ENCODE measurements at regions not wholly inside any gene's neighbourhood (a gene's known extent, or its start where the extent isn't known, plus 50 kb on each side); places are given as distances from the start of the nearest gene placed in this dataset.

DNA sequence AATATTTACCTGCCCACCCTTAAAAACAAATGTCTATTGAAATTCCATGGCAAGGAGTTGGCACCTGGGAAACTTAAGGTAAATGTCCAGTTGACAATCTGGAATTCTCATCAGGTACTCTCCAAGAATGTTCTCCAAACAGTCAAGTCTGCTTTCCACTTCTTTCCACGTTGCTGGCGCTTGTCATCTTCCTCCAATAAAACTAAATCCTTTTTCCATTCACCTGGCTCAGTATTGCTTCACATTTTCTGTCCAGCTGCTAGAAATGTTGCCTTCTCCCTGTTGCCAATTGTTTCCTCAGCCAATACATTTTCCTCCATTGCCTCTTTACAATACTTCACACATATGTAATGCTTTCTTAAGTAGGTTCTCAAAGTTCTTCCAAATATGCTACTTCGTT, 1288.1 kb upstream of the MAP3K7 start:
- DNase-seq (ENCODE audit: low spot score) (no peak), ATAC-seq (ENCODE audit: low FRiP score) (no peak)
- TF ChIP-seq, protein P1, sequence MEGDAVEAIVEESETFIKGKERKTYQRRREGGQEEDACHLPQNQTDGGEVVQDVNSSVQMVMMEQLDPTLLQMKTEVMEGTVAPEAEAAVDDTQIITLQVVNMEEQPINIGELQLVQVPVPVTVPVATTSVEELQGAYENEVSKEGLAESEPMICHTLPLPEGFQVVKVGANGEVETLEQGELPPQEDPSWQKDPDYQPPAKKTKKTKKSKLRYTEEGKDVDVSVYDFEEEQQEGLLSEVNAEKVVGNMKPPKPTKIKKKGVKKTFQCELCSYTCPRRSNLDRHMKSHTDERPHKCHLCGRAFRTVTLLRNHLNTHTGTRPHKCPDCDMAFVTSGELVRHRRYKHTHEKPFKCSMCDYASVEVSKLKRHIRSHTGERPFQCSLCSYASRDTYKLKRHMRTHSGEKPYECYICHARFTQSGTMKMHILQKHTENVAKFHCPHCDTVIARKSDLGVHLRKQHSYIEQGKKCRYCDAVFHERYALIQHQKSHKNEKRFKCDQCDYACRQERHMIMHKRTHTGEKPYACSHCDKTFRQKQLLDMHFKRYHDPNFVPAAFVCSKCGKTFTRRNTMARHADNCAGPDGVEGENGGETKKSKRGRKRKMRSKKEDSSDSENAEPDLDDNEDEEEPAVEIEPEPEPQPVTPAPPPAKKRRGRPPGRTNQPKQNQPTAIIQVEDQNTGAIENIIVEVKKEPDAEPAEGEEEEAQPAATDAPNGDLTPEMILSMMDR (IDR thresholded peaks at IDR 0.05) = no peak

DNA sequence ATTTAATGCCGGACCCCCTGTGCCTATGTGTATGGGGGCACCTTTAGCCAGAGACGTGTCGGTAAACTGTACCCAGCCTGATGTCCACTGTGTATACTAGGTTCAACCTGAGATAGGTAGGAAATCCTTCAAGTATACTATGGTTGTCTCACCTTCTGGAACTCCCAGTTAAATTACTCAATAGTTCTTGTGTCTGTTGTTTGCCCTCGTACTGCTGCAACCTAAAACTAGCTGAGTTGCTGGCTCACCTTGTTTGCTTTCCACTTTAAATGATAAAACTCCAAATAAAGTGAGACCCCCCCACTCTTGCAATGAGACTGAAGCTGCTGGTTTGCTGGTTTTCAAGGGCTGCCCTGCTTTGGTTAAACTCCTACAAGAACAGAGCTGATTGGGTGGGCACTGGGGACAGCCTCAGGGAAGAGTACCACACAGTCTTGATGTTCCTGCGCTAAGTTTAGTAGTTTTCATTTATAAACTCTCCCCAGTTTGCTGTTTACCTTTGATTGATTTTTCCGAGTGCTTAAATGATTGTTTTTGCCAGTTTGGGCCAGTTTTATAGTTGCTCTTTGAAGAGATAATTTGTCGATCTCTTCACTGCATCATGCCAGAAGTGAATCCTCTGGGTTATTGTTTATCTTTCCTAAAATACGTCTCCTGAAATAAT, 1281.8 kb upstream of the MAP3K7 start:
- TF ChIP-seq, protein P1 (IDR thresholded peaks at IDR 0.05) = no peak
- ATAC-seq (ENCODE audit: low FRiP score) (no peak), DNase-seq (ENCODE audit: low spot score) (no peak)

DNA sequence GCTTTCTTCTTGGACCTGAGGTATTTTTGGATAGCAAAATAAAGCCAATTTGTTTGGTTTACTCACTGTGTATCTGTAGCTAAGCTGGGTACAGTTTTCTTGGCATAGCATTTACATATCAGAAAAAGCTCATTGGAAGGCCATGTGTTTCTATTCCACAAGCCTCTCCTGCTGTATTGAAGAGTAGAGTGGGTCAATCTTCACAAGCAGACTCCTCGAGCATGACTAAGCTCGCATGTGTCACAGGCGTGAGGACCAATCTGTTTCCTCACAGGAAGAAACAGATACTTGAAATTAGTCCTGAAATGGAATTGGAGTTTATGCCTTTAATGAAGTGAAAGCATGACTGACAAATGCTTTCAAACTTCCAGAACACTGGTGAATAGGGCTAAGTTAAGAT, 1279.0 kb upstream of the MAP3K7 start:
- DNase-seq (ENCODE audit: low spot score) (no peak), ATAC-seq (ENCODE audit: low FRiP score) (no peak)
- TF ChIP-seq, protein P1 (IDR thresholded peaks at IDR 0.05) = no peak

DNA sequence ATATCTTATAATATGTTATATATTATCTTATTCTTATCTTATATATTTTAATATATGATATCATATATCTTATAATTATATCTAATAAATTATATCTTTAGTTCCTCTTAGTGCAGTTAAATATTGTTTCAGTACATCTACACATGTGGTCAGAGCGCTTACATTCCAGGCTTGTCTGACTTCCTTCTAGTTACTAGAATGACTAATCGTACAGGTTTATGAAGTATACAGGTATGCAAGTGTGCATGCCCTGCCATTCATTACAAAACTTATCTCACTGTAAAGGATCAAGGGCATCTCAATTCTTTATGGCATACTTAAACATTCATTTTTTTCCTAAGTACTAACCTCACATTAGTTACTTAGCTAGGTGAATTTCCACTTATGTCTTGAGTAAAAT, 1278.0 kb upstream of the MAP3K7 start:
- DNase-seq (ENCODE audit: low spot score) = no peak
- no peak for ATAC-seq (ENCODE audit: low FRiP score)
- TF ChIP-seq, protein P1 (IDR thresholded peaks at IDR 0.05) = no peak

DNA sequence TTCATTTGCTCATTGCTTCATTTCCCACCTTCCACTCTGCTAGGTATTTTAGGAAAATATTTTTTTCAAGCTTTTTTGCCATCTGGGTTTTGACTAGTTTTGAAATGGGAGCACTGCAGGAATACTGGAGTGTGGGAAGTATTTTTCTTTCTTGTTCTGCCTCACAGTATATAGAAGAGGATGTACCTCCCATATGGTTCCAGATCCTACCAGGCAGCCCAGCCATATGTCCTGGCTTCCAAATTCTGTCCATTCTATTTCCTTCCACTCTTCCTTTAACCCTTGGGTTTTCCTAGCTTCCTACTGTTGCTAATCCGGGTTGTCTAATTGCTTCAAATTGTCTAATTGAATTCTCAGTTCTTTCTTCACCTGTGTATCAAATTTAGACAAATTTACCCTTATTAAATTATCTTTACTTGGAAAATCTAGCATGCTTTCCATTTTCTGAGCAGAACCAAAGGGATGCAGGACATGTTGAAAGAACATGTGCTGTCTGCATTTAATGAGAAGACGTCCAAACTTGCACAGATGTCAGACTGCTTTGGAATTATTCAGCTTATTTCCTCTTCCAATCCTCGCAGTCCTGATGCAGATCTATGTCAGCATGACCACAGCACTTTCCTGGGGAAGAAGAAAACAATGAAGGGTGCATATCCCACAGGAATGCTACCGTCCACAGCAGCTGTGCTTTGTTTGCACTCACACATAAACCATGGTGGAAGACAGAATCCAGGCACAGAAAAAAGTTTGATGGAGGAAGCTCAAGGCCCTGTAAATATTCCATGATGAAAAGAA, 1273.9 kb upstream of the MAP3K7 start:
- DNase-seq (ENCODE audit: low spot score) = no peak
- ATAC-seq (ENCODE audit: low FRiP score) = no peak
- TF ChIP-seq, protein P1 (IDR thresholded peaks at IDR 0.05) = no peak

DNA sequence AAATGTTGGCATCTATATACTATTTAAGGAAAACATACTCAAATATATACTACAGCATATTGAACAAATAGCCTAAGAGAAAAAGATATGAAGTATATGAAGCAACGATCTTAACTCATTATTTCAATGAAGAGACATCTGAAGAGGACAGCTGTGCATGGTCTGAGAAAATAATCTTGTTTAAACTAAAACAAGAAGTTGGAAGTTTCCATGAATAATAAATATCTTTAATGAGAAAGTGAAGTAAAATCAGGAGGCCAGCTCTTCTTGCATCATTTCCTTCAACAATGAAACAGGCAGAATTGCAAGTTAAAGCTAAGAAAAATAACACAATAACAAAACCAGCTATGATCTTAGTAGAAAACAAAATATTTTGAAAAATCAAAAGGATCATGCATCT, 1265.4 kb upstream of the MAP3K7 start:
- TF ChIP-seq, protein P1 (IDR thresholded peaks at IDR 0.05) = no peak
- no peak for ATAC-seq (ENCODE audit: low FRiP score)
- DNase-seq (ENCODE audit: low spot score) = no peak

DNA sequence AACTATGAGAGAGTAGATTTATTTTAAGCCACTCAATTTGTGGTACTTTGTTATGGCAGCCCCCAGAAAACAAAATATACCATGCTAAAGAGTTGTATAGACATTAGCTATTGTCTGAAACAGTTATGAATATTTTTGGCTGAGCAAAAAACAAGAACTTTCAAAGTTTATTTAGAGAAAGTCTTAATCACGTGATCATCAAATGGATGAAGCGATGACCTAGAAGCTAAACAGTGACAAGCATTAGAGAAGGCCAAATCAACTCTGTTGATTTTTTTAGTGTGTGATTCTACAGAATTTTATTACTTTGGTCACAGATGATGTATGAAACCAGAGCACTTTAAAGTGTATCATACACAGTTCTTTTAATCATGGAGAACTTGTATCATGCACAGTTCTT, 1247.9 kb upstream of the MAP3K7 start:
- TF ChIP-seq, protein P1 (IDR thresholded peaks at IDR 0.05) = no peak
- DNase-seq (ENCODE audit: low spot score) = no peak
- ATAC-seq (ENCODE audit: low FRiP score) = no peak
